HG03565 (cell line): ENCODE measurements at regions not wholly inside any gene's neighbourhood (a gene's known extent, or its start where the extent isn't known, plus 50 kb on each side); places are given as distances from the start of the nearest gene placed in this dataset.
"Not testable (repeated sequence)": the region's sequence is repeated elsewhere in the genome, so short reads cannot be mapped to it uniquely, and the experiment has no call there.

ENCODE experiments used
- ATAC-seq: cut with Tn5 transposase; IDR thresholded peaks from one replicate; pipeline ENCODE4 v1.9.1; 2021; ENCODE audit warnings: mild to moderate bottlenecking, moderate library complexity; ENCODE audit not compliant: unreplicated experiment

DNA sequence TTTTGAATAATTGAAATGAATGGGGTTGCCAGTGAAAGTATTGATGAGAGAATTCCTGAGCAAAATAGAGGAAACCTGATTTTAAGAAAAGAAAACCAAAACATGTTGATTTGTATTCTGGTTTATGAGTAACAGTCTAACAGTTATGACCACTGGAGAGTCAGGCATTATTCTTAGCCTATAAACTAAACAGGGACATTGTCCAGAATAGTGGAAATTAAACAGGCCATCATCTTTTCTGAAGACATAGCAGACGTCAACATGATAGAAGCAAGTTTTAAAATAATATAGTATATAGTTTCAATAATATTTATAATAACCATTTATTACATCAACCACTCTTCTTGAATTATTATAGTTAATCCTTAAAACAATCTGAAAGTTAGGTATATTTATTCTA, 178.3 kb upstream of the MPDZ start:
- no peak for ATAC-seq

DNA sequence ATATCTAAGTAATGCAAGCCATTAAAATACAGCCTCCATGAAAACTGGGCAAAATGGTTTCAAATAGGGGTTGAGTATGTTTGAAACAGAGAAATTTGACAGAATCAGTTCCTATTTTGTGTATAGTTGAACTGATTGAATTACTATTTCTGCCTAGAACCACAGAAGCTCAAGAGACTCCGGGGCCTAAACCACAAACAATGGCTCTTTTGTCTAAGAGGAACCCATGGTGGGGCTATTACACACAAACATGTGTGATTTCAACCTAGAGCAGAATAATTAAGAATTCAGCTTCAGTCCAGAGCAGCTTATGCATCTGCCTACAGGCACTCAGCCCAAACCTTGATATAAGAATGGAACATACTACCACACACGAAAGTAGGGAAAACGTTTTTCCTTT, 171.2 kb upstream of the MPDZ start:
- peak; percentile 76 for ATAC-seq

DNA sequence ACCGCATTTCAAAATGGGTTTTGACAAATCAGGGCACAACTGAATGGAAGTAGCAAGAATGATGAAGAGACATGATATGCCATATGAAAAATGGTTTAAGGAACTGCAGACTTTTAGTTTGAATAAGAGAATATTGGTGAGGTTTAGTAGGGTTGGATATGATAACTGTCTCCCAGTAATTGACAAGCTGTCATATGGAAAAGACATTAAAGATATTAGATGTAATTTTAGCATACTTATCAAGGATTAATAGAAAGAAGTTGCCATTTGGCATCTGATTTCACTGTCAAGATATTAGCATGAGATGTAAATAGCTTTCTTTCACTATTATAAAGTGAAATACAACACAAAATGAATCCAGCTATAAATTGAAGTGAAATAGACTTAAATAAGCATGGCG, 169.0 kb upstream of the MPDZ start:
- ATAC-seq, result no peak

DNA sequence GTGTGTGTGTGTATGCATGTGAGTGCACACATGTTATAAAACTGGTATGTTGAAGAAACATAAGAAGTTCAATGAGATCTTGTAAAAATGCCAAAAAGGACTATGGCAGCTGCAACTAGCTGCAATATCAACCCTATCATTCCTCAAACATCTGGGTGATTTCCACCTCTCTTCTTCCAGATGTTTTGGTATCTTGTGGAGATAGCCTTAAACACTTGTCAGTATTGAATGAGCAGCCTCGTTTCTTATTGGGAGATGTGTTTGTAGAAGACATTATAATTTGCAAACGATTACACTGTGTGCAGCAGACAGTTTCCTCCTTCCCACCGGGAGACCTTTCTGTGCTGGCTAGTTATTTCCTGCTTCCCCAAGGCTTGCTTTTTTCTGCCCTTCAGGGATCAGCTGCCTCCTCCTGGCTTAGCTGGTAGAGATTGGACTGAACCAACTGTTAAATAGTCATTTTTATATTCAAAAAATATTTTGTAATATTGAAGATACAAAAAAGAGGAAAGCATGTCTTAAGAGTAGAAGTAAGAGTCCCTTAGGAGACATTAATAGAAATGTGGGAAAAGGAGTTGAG, 168.4 kb upstream of the MPDZ start:
- ATAC-seq, result no peak

DNA sequence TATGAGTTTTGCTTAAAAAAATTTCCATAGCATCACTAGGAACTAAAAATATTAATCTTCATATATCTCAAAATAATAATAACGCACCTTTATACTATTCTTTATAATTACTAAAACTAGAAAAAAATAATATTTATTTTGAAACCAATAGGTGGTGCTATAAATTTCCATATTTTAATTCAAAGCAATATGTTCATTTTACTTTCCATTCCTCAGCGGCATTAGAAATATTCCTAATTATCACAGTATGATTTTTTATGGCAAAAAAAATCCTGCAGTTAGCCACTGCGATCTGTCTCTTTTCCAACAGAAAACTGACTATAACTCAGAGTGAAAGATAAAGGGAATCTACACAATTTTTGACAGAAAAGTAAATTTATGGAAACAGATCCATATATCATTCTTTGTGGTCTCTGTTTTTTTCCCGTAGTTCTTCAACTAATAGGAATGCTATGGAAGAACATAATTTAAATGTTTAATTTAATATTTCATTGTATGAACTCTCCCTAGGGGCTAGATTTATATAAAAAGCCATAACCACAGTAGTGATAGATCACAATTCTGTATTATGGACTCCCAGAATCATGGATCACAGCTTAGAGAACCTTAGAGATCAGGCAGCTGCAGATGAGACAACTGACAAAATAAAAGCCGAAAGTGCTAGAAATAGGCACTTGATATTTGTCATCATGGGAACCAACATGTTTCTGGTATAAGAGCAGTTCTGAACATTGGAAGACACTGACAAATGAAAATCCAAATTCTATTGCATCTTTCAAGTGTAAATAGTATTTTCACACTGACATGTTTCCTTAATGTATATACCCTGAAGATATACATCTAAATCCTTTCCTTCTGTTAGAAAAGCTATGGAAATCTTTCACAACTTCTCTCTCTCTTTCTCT, 167.7 kb upstream of the MPDZ start:
- no peak for ATAC-seq

DNA sequence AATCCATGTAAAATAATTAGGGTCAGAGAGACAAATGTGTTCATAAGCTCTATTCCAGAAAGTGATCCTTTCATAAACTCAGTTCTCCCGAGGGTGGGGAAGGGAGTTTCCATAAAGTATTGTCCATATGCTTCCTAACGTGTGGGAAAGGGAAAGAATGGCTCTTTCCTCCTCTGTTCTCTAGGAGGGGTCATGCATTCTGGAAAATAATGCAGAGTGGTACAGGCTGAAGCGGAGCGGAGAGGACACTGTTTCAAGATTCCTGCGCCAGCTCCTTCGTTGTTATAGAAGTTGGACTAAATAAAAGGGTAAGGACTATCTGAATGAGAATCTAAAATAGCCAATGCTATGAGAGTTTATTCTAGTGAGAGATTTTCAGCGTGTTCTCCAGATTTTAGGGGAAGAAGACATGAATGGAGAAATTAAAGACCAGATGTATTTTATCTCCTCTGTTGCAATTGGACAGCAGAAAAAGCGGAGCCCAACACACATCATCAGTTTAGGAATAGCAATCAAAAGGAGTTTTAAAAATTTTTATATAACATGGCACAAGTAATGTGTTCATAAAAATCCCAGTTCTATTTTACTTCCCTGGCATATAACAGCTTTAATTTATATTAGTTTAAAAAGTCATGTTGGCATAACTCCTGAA, 166.9 kb upstream of the MPDZ start:
- ATAC-seq, result no peak

DNA sequence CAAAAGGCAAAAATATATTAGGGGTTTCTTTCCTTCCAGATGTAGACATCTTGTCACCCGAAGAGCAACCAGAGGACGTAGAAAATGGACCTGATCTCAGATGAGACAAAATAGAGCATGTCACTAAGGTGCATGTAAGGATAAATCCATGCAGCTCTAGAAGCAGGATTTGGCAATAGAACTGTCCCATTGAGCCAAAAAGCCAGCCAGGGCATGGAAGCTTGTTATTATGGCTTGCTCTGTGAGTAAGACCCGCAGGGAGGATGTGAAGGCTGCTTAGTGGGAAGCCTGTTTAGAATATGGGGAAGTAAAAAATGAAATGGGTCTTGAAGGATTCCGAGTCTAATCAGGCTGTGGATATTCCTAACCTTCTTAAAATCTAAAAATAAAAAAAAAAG, 165.6 kb upstream of the MPDZ start:
- no peak for ATAC-seq

DNA sequence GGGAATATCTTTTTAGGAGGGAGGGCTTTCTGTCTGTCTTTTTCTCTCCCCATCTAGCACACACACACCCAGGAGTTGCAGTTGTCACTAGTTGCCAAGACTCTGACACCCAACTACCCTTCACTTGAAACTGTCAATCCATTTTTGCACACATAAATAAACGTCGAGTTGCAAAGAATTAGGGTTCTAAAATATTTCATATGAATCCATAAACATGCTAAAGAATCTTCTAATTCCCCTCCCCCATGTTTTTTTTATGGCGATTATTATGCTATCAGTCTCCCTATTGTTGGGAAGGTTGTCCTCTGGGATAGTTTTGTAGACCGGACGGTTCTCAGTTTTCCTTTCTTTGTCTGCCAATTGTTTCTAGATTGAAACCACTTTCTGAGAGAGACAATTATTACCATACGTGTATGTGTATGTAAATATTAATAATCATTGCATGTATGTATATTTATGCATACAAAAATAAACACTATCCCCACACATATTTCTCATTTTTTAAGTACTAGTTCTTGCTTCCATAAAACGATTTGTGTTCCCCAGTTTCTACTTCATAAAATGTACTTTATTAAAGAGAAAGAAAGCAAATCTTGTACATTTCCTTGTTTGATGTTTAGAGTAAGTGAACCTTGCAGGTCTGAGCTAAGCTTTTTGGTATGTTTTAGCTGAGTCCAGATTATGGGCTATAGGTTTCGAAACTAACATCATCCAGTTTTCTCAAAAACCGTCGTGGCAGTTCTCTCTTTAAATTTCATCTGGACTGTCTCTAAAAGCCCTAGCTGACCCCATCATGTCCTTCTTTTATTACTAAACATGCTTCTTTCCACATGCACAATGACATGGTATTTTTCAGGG, 165.0 kb upstream of the MPDZ start:
- no peak for ATAC-seq

DNA sequence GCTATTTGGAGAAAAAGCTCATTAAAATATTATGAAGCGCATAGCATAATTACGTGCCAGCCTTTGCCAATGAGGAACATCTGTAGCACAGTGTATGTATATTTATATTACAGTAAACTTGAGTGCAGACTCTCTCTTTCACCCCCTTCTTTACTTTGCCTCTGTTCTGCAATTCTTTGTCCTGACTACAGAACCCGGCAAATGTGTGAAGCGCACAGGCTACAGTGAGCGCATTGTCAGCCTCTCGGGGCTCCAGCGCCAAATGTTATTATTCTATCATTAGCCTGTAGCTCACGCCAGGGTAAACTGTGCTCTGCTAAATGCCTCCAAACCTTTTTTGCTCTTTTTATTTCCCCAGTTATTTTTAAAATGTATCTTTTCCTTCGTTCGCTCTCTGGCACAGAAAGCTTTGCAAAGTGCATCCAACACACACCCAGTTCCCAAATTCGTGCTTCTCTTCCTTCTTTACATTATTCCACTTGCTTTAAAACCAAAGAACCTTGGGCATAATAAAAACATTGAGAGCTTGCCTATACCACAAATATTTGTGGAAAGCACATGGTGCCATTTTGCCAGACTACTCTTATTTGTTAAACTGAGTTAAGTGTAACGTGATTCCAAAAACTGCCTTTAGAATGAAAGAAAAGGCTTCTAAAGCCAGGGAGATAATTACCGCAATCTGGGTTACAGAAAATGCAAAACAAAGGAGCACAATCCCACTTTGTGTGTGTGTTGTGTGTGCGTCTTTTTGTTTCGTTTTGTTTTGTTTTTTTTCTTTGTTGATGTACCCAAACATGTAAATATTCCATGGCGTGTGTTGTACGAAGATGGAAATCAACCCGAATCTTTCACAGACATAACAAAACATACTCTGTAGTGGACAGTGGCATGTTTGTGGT, 164.1 kb upstream of the MPDZ start:
- no peak for ATAC-seq

DNA sequence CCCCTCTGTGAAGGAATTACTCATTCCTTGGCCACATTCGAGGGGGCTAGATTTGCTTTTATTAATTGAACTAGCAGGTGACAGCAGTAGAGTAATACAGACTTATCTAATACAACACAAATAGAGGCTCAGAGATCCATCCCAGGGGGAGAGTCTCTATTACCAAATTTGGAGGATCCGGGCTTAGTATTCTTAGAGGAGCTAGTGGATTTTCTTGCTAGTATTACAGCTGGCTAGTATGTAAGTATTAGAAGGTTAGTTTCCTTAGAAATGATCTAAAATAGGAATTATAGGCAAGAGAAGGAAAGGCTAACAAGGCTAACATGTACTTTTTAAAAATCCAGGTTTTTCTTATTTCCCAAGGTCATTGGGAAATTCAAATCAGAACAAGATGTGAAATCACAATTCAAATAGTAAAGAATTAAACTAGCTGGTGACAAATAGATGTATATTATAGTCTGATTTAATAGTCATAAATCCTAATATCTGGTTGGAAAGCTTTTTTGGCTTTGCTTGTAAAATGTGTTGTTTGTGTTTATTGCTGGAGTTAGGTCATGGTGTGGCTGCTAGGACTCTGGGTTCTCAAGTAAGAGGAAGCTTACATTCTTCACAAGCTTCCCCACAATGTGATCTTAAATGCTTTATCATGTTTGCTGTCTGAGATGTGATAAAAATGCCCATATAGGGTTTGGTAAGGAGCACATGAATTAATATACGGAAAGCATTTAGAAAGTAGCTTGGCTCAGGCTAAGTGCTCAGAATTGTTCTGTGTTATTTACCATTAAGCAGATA, 160.4 kb upstream of the MPDZ start:
- no peak for ATAC-seq

DNA sequence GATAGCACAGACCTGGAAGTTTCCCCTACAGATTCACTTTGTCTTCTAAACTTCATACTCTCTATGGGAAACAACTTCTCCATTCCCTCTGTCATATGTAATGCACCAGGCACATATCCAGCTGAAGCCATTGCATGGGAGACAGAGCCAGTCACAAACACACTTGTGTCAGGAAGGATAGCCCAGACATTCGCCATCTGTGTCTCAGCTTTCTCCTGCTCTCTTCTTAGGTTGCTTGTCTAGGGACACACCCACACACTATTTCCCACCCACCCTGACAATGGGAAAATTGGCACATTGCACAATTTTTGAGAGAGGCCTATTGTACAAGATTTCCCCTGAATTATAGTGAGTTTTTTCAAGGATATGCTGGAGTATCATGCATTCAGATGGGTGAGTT, 158.4 kb upstream of the MPDZ start:
- ATAC-seq, result no peak

DNA sequence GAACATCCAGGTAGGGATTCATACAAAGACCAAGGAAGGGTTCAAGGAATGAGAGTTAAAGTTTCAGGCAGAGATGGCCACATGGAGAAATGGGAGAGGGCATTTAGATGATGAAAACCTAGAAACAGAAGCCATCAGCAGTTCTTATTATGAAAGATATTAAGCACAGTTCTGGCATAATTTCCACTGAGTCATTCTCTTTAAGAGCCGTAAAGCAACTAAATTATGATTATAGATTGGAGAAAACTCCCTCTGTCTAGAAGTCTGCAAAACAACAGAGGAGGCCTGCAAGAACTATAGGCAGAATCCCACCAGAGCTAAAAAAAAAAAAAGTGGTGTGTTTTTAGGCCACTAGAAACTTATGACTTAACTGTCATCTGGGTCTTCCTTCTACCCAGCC, 157.1 kb upstream of the MPDZ start:
- no peak for ATAC-seq

DNA sequence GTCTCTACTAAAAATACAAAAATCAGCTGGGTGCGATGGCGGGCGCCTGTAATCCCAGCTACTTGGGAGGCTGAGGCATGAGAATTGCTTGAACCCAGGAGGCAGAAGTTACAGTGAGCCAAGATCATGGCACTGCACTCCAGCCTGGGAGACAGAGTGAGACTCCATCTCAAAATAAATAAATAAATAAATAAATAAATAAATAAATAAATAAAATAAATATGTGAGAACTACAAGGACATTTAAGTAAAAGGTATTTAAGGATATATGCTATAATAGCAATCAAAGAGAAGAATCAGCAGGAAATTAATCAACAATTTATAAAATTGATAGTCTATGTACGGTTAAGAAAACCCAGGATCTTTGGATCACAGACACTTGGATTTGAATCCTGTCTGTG, 154.0 kb upstream of the MPDZ start:
- ATAC-seq, result not testable (repeated sequence)

DNA sequence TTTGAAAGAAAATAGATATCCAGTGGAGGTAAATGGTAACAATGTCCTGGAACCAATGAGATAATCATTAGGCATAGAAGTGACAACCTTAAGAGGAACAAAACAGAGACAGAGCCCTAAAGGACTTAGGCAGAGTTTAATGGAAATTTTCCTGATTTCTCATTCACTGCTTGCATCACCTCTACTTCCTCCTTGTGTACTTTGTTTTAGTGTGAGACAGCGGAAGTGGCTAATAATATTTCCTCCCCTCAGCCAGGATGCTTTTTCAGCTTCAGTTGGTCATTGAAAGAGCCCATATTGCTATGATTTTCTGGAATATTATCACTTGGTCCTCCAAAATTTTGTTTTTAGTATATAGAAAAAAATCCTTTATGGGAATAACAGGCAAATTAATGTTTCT, 153.4 kb upstream of the MPDZ start:
- no peak for ATAC-seq

DNA sequence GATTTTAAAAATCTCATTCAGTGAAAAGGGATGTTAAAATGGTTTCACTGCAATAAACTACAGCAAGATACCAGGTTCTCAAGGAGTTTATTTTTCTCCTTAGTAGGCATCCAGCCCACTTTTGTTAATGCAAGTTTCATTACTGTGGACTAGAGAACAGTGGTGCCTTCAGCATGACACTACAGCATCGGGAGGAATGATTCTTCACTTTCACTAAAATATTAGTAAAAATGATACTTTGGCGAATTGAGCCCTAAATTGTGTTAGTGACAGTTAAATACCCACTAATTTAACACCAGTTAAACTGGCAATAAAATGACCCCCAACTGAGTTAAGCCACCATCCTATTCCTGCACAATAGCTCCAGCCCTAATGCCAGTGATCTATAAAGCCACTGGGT, 152.2 kb upstream of the MPDZ start:
- ATAC-seq, result no peak

DNA sequence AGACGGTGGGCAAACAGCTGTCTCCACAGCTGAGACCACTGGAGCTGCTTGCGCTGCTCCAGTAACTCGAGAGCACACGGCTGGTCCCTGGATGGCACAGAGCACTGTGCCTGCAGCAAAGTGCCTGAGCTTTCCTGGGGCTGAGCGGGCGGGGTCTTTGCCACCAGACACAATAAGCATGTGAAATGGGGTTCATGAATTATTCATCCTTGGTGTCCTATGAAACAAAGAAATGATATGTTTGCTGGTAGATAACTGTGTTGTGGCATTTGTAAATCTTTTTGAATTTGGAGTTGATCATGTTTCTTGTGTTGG, 151.7 kb upstream of the MPDZ start:
- no peak for ATAC-seq

DNA sequence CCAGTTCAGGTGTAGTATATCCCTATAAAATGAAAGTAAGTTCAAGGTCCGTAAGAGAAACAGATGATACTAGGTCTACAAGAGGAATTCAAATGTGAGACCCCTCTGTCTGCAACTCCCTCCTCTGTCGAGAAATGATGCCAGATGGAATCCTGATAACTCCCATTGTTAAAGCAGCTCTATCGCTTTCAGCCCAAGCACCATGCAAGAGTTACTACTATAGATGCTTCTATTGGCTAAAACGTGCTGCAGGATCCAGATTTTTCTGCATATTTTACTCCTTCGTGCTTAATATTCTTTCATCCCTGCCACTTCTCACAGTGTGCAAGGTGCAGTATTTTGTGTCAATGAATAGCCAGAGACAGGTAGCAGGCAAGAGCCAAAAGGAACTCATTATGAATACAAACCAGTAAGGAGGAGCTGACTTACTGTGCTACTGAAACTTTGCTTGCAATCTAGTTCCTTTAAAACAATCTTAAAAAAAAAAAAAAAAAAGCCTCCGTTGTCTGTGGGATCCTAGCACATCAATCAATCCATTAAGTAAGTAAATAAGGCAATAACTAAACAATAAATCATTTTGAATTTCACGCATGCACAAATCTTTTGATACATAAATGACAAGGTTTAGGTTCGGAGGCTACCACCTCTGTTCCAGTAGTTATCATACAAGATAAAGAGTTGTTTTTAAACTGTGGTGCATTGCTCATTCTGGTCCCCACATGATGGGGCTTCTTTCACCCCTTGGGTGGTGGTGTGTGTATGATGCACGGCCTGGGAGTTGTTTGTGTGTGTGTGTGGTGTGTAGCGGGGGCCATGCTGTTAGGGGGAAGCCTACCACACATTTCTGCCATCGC, 151.1 kb upstream of the MPDZ start:
- ATAC-seq, result no peak

DNA sequence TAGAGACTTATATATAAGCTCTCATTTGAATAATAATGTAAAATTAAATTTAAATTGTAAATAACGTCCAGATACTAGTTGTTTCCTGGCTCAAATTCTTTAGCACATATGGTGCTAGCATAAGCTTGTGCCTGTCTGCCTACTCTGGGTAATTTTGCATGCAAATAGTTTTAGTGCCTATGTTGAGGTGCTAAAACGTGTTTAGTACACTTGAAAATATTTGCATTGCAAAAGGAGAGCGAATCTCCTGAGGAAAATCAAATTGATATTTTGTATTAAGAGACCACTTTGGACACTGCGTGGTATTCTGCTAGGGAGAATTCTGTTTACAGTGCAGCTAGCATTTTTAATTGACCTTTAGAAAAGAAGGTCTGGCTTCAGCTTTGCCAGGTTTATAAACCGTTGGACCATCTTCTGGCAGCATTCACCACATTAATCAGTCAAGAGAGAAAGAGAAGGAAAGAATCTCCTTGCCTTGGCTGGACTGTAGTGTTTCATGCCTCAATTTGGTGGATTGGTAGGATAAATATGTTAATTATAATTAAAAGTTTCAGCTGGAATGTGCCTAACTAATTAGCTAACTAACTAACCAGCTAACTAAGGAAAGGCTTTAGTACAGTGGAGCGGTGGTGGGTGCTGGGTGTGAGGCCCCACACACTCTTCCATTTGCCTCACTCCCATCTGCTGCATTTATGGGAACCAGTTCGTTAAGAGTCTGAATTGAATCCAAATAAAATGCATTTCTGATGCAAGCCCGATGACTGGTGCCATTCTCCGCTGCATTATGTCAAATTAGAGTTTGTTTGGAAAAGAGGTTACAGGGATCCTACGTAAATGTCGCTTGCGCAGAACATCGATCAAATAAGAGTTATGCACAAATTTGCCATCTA, 150.1 kb upstream of the MPDZ start:
- ATAC-seq, result no peak
